ENCODE measurements at regions not wholly inside any gene's neighbourhood (a gene's known extent, or its start where the extent isn't known, plus 50 kb on each side); places are given as distances from the start of the nearest gene placed in this dataset.

DNA sequence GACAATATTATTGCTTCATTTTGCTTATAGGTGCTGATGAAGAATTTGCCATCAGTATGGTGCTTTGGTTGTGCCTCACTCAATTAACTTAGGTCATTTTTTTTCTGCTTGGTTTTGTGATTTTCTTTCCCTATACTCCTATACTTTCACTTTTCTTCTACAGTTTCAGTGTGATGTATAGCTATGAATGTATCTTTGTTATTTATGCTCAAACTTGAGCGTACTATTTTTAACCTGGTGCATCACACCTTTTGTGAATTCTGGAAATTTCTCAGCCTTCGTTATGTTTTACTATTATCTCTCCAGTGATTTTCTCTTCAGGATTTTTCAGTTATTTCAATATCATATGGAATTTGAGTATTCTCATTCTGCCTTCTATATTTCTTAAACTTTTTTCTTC is 2035.3 kb upstream of the LRRTM1 start:
- TF ChIP-seq, protein P1, sequence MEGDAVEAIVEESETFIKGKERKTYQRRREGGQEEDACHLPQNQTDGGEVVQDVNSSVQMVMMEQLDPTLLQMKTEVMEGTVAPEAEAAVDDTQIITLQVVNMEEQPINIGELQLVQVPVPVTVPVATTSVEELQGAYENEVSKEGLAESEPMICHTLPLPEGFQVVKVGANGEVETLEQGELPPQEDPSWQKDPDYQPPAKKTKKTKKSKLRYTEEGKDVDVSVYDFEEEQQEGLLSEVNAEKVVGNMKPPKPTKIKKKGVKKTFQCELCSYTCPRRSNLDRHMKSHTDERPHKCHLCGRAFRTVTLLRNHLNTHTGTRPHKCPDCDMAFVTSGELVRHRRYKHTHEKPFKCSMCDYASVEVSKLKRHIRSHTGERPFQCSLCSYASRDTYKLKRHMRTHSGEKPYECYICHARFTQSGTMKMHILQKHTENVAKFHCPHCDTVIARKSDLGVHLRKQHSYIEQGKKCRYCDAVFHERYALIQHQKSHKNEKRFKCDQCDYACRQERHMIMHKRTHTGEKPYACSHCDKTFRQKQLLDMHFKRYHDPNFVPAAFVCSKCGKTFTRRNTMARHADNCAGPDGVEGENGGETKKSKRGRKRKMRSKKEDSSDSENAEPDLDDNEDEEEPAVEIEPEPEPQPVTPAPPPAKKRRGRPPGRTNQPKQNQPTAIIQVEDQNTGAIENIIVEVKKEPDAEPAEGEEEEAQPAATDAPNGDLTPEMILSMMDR (IDR thresholded peaks at IDR 0.05) = no peak
- TF ChIP-seq EP300 (IDR thresholded peaks at IDR 0.05) (no peak), POLR2A (IDR thresholded peaks at IDR 0.05) (no peak), POLR2AphosphoS5 (IDR thresholded peaks at IDR 0.05) (no peak)

Measured in upper lobe of left lung (tissue), 4 donors.